ENCODE measurements at regions not wholly inside any gene's neighbourhood (a gene's known extent, or its start where the extent isn't known, plus 50 kb on each side); places are given as distances from the start of the nearest gene placed in this dataset.
A peak's percentile ranks its signal among the peaks of the same experiment; 100 is the strongest.

DNA sequence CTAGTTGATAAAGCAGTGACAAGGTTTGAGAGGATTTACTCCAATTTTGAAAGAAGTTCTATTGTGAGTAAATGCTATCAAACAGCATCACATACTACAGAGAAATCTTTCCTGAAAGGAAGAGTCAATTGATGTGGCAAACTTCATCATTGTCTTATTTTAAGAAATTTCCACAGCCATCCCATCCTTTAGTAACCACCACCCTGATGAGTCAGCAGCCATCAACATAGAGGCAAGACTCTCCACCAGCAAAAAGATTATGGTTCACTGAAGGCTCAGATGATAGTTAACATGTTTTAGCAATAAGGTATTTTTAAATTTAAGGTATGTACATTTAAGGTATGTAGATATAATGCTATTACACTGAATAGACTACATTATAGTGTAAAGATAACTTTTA, 122.1 kb upstream of the ARHGAP5 start:
- H3K4me3 ChIP-seq: no peak overlapping the region
- no peak for DNase-seq
- intact Hi-C loops (cut with DNase I; ENCODE audit: low total_unique reads): no loop called here
- H3K9me3 ChIP-seq: no peaks in the 10 kb centered on the region
- TF ChIP-seq POLR2A (IDR thresholded peaks at IDR 0.05) (no peak), POLR2AphosphoS5 (IDR thresholded peaks at IDR 0.05) (no peak)
- TF ChIP-seq, protein P1, sequence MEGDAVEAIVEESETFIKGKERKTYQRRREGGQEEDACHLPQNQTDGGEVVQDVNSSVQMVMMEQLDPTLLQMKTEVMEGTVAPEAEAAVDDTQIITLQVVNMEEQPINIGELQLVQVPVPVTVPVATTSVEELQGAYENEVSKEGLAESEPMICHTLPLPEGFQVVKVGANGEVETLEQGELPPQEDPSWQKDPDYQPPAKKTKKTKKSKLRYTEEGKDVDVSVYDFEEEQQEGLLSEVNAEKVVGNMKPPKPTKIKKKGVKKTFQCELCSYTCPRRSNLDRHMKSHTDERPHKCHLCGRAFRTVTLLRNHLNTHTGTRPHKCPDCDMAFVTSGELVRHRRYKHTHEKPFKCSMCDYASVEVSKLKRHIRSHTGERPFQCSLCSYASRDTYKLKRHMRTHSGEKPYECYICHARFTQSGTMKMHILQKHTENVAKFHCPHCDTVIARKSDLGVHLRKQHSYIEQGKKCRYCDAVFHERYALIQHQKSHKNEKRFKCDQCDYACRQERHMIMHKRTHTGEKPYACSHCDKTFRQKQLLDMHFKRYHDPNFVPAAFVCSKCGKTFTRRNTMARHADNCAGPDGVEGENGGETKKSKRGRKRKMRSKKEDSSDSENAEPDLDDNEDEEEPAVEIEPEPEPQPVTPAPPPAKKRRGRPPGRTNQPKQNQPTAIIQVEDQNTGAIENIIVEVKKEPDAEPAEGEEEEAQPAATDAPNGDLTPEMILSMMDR (IDR thresholded peaks at IDR 0.05 in 8 of 11, conservative IDR thresholded peaks at IDR 0.05 in 3 of 11): no peak
- no peak overlapping the region for H3K27ac ChIP-seq
- peaks cover 0 to 25% (median 9%) of the 10 kb centered on the region in 6 donors for H3K4me1 ChIP-seq
- no peaks in the 10 kb centered on the region for H3K36me3 ChIP-seq
- H3K27me3 ChIP-seq (replicated peaks in 1 of 7): no peaks in the 10 kb centered on the region

DNA sequence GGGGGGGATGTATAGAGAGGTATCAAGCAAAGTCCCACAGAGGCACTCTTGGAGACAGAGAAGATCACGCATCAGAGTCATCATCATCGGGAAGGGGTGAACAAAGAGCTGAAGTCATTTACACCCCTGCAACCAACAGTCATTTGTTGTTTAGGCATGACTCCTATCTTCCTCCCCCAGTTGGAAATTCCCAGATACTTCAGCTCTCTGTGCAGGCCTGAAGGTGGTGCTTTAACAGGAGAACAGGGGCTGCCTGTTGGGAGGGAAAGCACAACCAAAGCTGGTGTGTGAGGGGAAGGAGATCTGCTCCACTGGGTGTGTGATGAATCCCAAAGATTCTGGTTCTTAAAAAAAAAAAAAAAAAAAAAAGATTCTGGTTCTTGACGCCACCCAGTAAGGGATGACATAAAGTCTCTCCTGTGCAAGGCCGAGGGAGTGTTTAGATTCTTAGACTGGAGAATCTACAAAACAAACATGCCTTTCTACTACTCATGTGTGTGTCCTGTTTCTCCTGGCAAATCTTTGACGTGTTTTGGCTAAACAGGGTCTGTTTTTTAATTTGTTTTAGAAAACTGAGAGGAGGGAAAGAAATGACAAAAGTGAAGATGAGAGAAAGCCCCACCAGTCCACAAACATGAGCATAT, 121.0 kb upstream of the ARHGAP5 start:
- Histone ChIP-seq H3K9me3 (peaks cover 0 to 8% (median 0%) of the 10 kb centered on the region in 8 donors), H3K27ac (no peak overlapping the region), H3K4me1 (peaks cover 0 to 14% (median 6%) of the 10 kb centered on the region in 6 donors), H3K36me3 (no peaks in the 10 kb centered on the region), H3K27me3 (replicated peaks in 1 of 7) (no peaks in the 10 kb centered on the region), H3K4me3 (no peak overlapping the region)
- DNase-seq: no peak
- TF ChIP-seq POLR2A (IDR thresholded peaks at IDR 0.05) (no peak), POLR2AphosphoS5 (IDR thresholded peaks at IDR 0.05) (no peak)
- TF ChIP-seq, protein P1 (IDR thresholded peaks at IDR 0.05 in 8 of 11, conservative IDR thresholded peaks at IDR 0.05 in 3 of 11): no peak
- 65 to 85% (median 74%) methylated on average over 5 of the region's 5 CpGs for WGBS, 5 donors
- intact Hi-C loops (cut with DNase I; ENCODE audit: low total_unique reads): no loop called here

DNA sequence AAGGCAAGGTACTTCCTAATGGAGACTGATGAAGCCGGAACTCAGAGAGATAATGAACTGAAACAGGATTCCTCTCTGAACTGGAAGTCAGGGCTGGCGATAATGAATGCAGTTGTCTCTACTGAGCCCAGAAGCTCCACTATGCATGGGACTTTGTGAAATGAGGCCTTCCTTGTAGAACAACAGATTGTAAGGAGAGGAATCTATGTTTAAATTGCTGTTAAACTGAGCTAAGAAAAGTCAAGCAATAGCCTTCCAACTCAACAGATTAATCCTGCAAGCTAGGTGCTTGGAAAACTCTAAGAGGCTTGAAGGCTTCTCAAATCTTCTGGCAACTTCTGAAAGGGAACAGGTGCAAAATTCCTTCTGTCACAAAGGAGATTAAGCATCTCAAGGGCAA, 119.5 kb upstream of the ARHGAP5 start:
- H3K27me3 ChIP-seq (replicated peaks in 1 of 7): no peaks in the 10 kb centered on the region
- no peak for DNase-seq
- intact Hi-C loops (cut with DNase I; ENCODE audit: low total_unique reads): no loop called here
- H3K36me3 ChIP-seq: no peaks in the 10 kb centered on the region
- H3K27ac ChIP-seq: peak overlapping the region in 3 of 8 donors; percentile 6 to 31 (median 22)
- H3K9me3 ChIP-seq: peaks cover 0 to 8% (median 0%) of the 10 kb centered on the region in 8 donors
- H3K4me3 ChIP-seq: no peak overlapping the region
- no peak for TF ChIP-seq POLR2A (IDR thresholded peaks at IDR 0.05)
- no peak for TF ChIP-seq POLR2AphosphoS5 (IDR thresholded peaks at IDR 0.05)
- TF ChIP-seq, protein P1 (IDR thresholded peaks at IDR 0.05 in 8 of 11, conservative IDR thresholded peaks at IDR 0.05 in 3 of 11): no peak
- 70 to 94% (median 86%) methylated on average over 2 of the region's 2 CpGs for WGBS, 5 donors
- H3K4me1 ChIP-seq: no peaks in the 10 kb centered on the region

DNA sequence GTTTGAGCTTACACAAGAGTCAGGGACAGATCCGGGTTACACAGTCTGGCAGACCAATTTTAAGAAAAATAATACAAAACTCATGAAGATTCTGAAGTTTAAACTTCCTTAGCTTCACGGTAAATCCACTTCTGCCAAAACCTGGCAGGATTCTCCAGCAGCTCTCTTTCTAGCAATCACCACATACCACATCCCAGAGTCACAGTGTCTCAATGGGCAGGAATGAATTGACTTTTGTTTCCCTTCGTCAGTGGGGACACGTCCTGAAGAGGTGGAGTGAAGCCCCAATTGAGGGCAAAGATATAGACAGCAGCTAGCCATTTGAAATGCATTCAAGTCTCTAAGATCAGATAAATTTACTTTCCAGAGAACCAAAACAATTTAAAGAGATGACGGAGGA, 117.1 kb upstream of the ARHGAP5 start:
- H3K27me3 ChIP-seq (replicated peaks in 1 of 7): no peaks in the 10 kb centered on the region
- no peaks in the 10 kb centered on the region for H3K36me3 ChIP-seq
- 72 to 88% (median 82%) methylated on average over 5 of the region's 5 CpGs for WGBS, 5 donors
- intact Hi-C loops (cut with DNase I; ENCODE audit: low total_unique reads): no loop called here
- TF ChIP-seq POLR2AphosphoS5 (IDR thresholded peaks at IDR 0.05): no peak
- TF ChIP-seq, protein P1 (IDR thresholded peaks at IDR 0.05 in 8 of 11, conservative IDR thresholded peaks at IDR 0.05 in 3 of 11): no peak
- TF ChIP-seq POLR2A (IDR thresholded peaks at IDR 0.05): no peak
- no peak for DNase-seq
- H3K27ac ChIP-seq: peak overlapping the region in 2 of 8 donors; percentile 16 to 34
- H3K4me3 ChIP-seq: no peak overlapping the region
- peaks cover 0 to 8% (median 0%) of the 10 kb centered on the region in 8 donors for H3K9me3 ChIP-seq
- peaks cover 0 to 11% (median 7%) of the 10 kb centered on the region in 6 donors for H3K4me1 ChIP-seq
